Spleen (tissue), 11 donors: ENCODE measurements at regions not wholly inside any gene's neighbourhood (a gene's known extent, or its start where the extent isn't known, plus 50 kb on each side); places are given as distances from the start of the nearest gene placed in this dataset.
"Not testable (repeated sequence)": the region's sequence is repeated elsewhere in the genome, so short reads cannot be mapped to it uniquely, and the experiment has no call there.

Experiments
- DNase-seq: peaks from one replicate; pipeline ENCODE4 v3.0.0-alpha.2; 2020
- H3K27ac ChIP-seq, 8 donors: fragments of 200-600 bp; sonication (generic) in 7 of 8; 1 replicate in 4 of 8; 2 replicates in 4 of 8; pipeline versions ENCODE4 v1.5.0 to v1.8.0; 2016 to 2021; ENCODE audit warnings: inconsistent platforms in 4 of 8, mild to moderate bottlenecking in 4 of 8, moderate library complexity in 1 of 8
- H3K27me3 ChIP-seq, 7 donors: fragments of 200-600 bp; sonication (generic) in 6 of 7; replicated peaks in 1 of 7; 1 replicate in 4 of 7; 2 replicates in 3 of 7; pipeline versions ENCODE4 v1.5.0 to v1.8.0; 2016 to 2021; ENCODE audit warnings: inconsistent platforms in 3 of 7, mild to moderate bottlenecking in 1 of 7
- H3K36me3 ChIP-seq, 6 donors: fragments of 200-600 bp; sonication (generic) in 5 of 6; 1 replicate in 4 of 6; 2 replicates in 2 of 6; pipeline versions ENCODE4 v1.5.0 to v1.8.0; 2016 to 2021; ENCODE audit warnings: inconsistent platforms in 2 of 6
- H3K4me1 ChIP-seq, 6 donors: fragments of 200-600 bp; sonication (generic) in 5 of 6; 1 replicate in 3 of 6; 2 replicates in 3 of 6; pipeline versions ENCODE4 v1.5.0 to v1.8.0; 2016 to 2021; ENCODE audit warnings: inconsistent platforms in 3 of 6
- H3K4me3 ChIP-seq, 8 donors: fragments of 200-600 bp; sonication (generic) in 7 of 8; 1 replicate in 4 of 8; 2 replicates in 4 of 8; pipeline versions ENCODE4 v1.5.0 to v1.8.0; 2016 to 2021; ENCODE audit warnings: inconsistent platforms in 4 of 8, mild to moderate bottlenecking in 4 of 8, moderate library complexity in 2 of 8
- H3K9me3 ChIP-seq, 8 donors: fragments of 200-600 bp; sonication (generic) in 7 of 8; 1 replicate in 4 of 8; 2 replicates in 4 of 8; pipeline versions ENCODE4 v1.5.0 to v1.8.0; 2016 to 2021; ENCODE audit warnings: inconsistent platforms in 4 of 8
- POLR2A ChIP-seq, 3 donors: fragments of 450-650 bp; IDR thresholded peaks; one replicate each; pipeline ENCODE4 v1.5.1; 2017; ENCODE audit warnings: antibody characterized with exemption in 3 of 3, mild to moderate bottlenecking in 1 of 3
- POLR2AphosphoS5 ChIP-seq, 3 donors: sonication (generic); formaldehyde crosslinking; IDR thresholded peaks; one replicate each; pipeline ENCODE4 v1.5.1; 2017; ENCODE audit warnings: antibody characterized with exemption in 3 of 3
- WGBS, 5 donors: extraction: QIAGEN DNeasy Blood & Tissue Kit in 3 of 5; methylation state at CpG; one replicate each; pipeline versions ENCODE4 v1.1.5 to v1.1.7; 2013 to 2018; 5-methylcytosine and 5-hydroxymethylcytosine counted together
- intact Hi-C: fragments of 100-400 bp; cut with DNase I; formaldehyde crosslinking; loops from one replicate; pipeline ENCODE4 v1.15.0; 2023; ENCODE audit warnings: low total_unique reads
- TF ChIP-seq, protein P1 (sequence below), 11 experiments: fragments of 200-600 bp in 7 of 11; fragments of 450-650 bp in 4 of 11; sonication (generic) in 4 of 11; IDR thresholded peaks in 8 of 11; conservative IDR thresholded peaks in 3 of 11; 1 replicate in 7 of 11; 2 replicates in 4 of 11; pipeline versions ENCODE4 v1.4.0 to v1.8.0; 2016 to 2021; ENCODE audit warnings: antibody characterized with exemption in 11 of 11, inconsistent platforms in 4 of 11, mild to moderate bottlenecking in 1 of 11
- donor health status: healthy with polysubstance abuse.
- donor health status: DM: no; HTN: no; CAD: no; lungs with moderate emphysema.
- donor health status: DM: no; HTN: no; CAD: no.
- donor health status: Bipolar disorder and iron deficiency.
- donor health status: healthy.
- donor health status: DM: no; HTN: no; CAD: no.
- donor health status: DM: yes; HTN: yes; CAD: no.

DNA sequence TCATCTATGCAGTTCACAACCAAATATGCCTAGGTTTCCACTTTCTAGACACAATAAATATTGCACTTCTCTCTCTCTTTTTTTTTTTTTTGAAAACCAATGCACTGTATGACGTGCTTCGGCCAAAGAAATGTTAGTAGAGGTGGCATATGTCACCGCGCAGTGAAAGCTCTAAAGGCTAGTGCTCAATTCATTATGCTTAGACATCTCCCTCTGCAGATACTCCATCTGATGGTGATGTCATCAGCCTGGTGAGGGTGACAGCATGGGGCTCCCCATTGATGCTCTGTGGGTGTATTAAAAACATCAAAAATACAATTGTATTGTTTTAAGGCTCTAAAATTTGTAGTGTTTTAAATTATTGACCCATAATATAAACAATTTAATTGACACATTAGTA lies 608.8 kb upstream of the C16orf82 start:
- no peak for DNase-seq
- peaks cover 0 to 15% (median 7%) of the 10 kb centered on the region in 8 donors for H3K9me3 ChIP-seq
- no peaks in the 10 kb centered on the region for H3K4me1 ChIP-seq
- intact Hi-C loops = no loop called here
- 83 to 93% (median 88%) methylated on average over 4 of the region's 4 CpGs for WGBS, 5 donors
- TF ChIP-seq POLR2A (IDR thresholded peaks at IDR 0.05) (no peak), POLR2AphosphoS5 (IDR thresholded peaks at IDR 0.05) (no peak)
- TF ChIP-seq, protein P1, sequence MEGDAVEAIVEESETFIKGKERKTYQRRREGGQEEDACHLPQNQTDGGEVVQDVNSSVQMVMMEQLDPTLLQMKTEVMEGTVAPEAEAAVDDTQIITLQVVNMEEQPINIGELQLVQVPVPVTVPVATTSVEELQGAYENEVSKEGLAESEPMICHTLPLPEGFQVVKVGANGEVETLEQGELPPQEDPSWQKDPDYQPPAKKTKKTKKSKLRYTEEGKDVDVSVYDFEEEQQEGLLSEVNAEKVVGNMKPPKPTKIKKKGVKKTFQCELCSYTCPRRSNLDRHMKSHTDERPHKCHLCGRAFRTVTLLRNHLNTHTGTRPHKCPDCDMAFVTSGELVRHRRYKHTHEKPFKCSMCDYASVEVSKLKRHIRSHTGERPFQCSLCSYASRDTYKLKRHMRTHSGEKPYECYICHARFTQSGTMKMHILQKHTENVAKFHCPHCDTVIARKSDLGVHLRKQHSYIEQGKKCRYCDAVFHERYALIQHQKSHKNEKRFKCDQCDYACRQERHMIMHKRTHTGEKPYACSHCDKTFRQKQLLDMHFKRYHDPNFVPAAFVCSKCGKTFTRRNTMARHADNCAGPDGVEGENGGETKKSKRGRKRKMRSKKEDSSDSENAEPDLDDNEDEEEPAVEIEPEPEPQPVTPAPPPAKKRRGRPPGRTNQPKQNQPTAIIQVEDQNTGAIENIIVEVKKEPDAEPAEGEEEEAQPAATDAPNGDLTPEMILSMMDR (IDR thresholded peaks at IDR 0.05 in 8 of 11, conservative IDR thresholded peaks at IDR 0.05 in 3 of 11) = no peak
- peaks cover 0 to 8% (median 0%) of the 10 kb centered on the region in 7 donors for H3K27me3 ChIP-seq
- H3K4me3 ChIP-seq = no peak overlapping the region
- no peaks in the 10 kb centered on the region for H3K36me3 ChIP-seq
- no peak overlapping the region for H3K27ac ChIP-seq

DNA sequence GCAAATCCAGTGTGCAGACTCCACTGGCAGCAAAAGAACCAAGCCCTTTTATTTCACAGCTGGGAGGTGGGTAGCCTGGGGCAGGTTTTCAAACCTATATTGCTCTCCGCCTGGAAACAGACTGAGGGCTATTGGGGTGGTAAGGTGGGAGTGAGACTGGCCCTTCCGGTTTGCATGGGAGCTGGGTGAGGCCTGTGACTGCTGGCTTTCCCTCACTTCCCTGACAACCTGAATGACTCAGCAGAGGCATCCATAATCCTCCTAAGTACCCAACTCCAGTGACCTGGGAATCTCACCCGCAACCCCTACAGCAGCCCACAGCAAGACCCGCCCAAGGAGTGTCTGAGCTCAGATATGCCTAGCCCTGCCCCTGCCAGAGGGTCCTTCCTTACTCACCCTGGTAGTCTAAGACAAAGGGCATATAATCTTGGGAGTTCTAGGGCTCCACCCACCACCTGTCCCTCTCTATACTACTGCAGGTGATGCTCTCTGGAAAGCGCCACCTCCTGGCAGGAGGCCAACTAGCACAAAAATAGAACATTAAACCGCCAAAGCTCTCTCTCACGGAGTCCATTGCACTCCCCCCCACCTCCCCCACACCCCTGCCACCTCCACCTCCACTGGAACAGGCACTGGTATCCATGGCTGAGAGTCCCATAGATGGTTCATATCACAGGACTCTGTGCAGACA lies 602.0 kb upstream of the C16orf82 start:
- intact Hi-C loops = no loop called here
- 85 to 94% (median 93%) methylated on average over 7 of the region's 7 CpGs for WGBS, 5 donors
- Histone ChIP-seq H3K36me3 (no peaks in the 10 kb centered on the region), H3K27ac (no peak overlapping the region), H3K27me3 (peaks cover 0 to 10% (median 0%) of the 10 kb centered on the region in 7 donors), H3K9me3 (peaks cover 0 to 4% (median 0%) of the 10 kb centered on the region in 8 donors), H3K4me3 (no peak overlapping the region), H3K4me1 (no peaks in the 10 kb centered on the region)
- TF ChIP-seq, protein P1 (IDR thresholded peaks at IDR 0.05 in 8 of 11, conservative IDR thresholded peaks at IDR 0.05 in 3 of 11) = no peak
- TF ChIP-seq POLR2AphosphoS5 (IDR thresholded peaks at IDR 0.05) = no peak
- no peak for TF ChIP-seq POLR2A (IDR thresholded peaks at IDR 0.05)
- no peak for DNase-seq

DNA sequence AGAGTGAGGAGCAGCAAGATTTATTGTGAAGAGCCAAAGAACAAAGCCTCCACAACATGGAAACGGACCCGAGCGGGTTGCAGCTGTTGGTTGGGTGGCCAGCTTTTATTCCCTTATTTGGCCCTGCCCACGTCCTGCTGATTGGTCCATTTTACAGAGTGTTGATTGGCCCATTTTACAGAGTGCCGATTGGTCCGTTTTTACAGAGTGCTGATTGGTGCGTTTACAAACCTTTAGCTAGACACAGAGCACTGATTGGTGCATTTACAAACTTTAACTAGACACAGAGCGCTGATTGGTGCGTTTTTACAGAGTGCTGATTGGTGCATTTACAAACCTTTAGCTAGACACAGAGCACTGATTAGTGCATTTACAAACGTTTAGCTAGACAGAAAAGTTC lies 592.3 kb upstream of the C16orf82 start:
- H3K36me3 ChIP-seq, DNase-seq, H3K27me3 ChIP-seq, intact Hi-C loops, H3K4me1 ChIP-seq, H3K4me3 ChIP-seq, H3K27ac ChIP-seq: not testable (repeated sequence)
- 84 to 92% (median 87%) methylated on average over 10 of the region's 10 CpGs for WGBS, 5 donors
- H3K9me3 ChIP-seq = peaks cover 0 to 52% (median 35%) of the 10 kb centered on the region in 8 donors

DNA sequence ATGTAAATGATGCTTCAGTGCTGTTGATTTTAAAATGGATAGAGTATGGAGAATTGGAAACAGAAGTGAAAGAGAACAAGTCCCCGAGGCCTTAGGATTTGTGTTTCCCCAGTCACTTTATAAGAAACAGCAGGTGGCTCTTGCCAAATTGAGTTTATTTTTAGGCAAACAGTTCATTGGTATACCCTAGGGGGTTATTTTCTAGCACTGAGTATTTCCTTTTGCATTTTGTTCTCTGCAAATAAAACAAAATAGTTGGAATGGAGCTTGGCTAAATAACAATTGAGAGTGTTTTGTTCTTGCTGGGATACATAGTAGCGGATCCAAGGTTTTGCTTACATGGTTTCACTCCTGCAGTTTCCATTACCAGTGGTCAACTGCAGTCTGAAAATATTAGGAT lies 591.1 kb upstream of the C16orf82 start:
- no peaks in the 10 kb centered on the region for H3K36me3 ChIP-seq

More for the DNA sequence above, 591.1 kb upstream of the C16orf82 start:
- Histone ChIP-seq H3K4me1 (no peaks in the 10 kb centered on the region), H3K4me3 (no peak overlapping the region), H3K27me3 (no peaks in the 10 kb centered on the region), H3K9me3 (peaks cover 0 to 55% (median 42%) of the 10 kb centered on the region in 8 donors), H3K27ac (no peak overlapping the region)
- 70 to 75% (median 74%) methylated on average over 2 of the region's 2 CpGs for WGBS, 5 donors
- intact Hi-C loops = no loop called here
- no peak for DNase-seq
- TF ChIP-seq POLR2A (IDR thresholded peaks at IDR 0.05) (no peak), POLR2AphosphoS5 (IDR thresholded peaks at IDR 0.05) (no peak)
- TF ChIP-seq, protein P1 (IDR thresholded peaks at IDR 0.05 in 8 of 11, conservative IDR thresholded peaks at IDR 0.05 in 3 of 11) = no peak
